Heart left ventricle (tissue), 13 donors: ENCODE measurements at regions not wholly inside any gene's neighbourhood (a gene's known extent, or its start where the extent isn't known, plus 50 kb on each side); places are given as distances from the start of the nearest gene placed in this dataset.

Experiments used
- CTCF ChIP-seq, 12 donors: fragments of 200-600 bp; sonication (generic) in 4 of 12; IDR thresholded peaks; one replicate each; pipeline versions ENCODE4 v1.5.0 to v1.8.0; 2018 to 2022; ENCODE audit warnings: antibody characterized with exemption in 12 of 12, mild to moderate bottlenecking in 5 of 12
- POLR2A ChIP-seq, 2 donors: fragments of 450-650 bp; IDR thresholded peaks; one replicate each; pipeline ENCODE4 v1.6.1; 2017; ENCODE audit warnings: antibody characterized with exemption in 2 of 2, mild to moderate bottlenecking in 2 of 2, moderate library complexity in 2 of 2
- donor health status: ischemic (EF 13 %, LVEDD 7.1; RV severe dilation, severe dysfunction).
- donor health status: DM: no; HTN: yes; CAD: no.
- donor health status: DM: no; HTN: no; CAD: no.
- donor health status: ischemic (EF 25% LVEDD 6.9; RV normal size, moderate dysfunction).
- donor health status: ischemic (EF 25% LVEDD 5.7; RV mildly dilated, moderate dysfunction).
- donor health status: ischemic (EF 35%, LVEDD 5.7; RV mildly dilated, moderate dysfunction).
- donor health status: nonischemic (EF 11% LVEDD 7.7; RV severe dilation, severe dysfunction).
- donor health status: DM: yes; HTN: yes; CAD: no.
- donor health status: PGD.
- donor health status: ischemic (EF 29% LVEDD 5.4; RV normal size, mild dysfunction).
- donor health status: nonischemic (EF 23%, LVEDD 6.1; RV moderate dilation, normal function).

GRCh38 chr9:14497476-14497875 lies 183.5 kb upstream of the NFIB start:
- TF ChIP-seq CTCF (IDR thresholded peaks at IDR 0.05), result no peak
- TF ChIP-seq POLR2A (IDR thresholded peaks at IDR 0.05), result no peak
